ENCODE measurements at regions not wholly inside any gene's neighbourhood (a gene's known extent, or its start where the extent isn't known, plus 50 kb on each side); places are given as distances from the start of the nearest gene placed in this dataset.

GRCh38 chr13:23510544-23510916, 59.7 kb upstream of the TNFRSF19 start:
- no peaks in the 10 kb centered on the region for H3K9me3 Mint-ChIP-seq
- H3K4me1 ChIP-seq (ENCODE audit: insufficient read depth) = peaks cover 4% of the 10 kb centered on the region
- H3K36me3 Mint-ChIP-seq (ENCODE audit: low read depth) = no peaks in the 10 kb centered on the region
- H3K27me3 Mint-ChIP-seq (ENCODE audit: insufficient read depth, low read depth, poor library complexity) = peaks cover 2% of the 10 kb centered on the region
- no peaks in the 10 kb centered on the region for H3K27me3 ChIP-seq (ENCODE audit: insufficient read depth)
- no peak overlapping the region for H3K4me3 ChIP-seq
- H3K79me2 ChIP-seq (replicated peaks; ENCODE audit: insufficient read depth) = no peaks in the 10 kb centered on the region
- no peak overlapping the region for H3K4me2 ChIP-seq
- ATAC-seq (no peak), DNase-seq (ENCODE audit: low spot score) (no peak)
- no peak for TF ChIP-seq EZH2phosphoT487 (IDR thresholded peaks at IDR 0.05; ENCODE audit: unreplicated experiment)
- no peak for TF ChIP-seq ZNF114 (CRISPR knock-in tag; IDR thresholded peaks at IDR 0.05)
- TF ChIP-seq ETS1 (IDR thresholded peaks at IDR 0.05) = no peak
- TF ChIP-seq EZH2 (IDR thresholded peaks at IDR 0.05; ENCODE audit: low read depth, unreplicated experiment) = no peak
- no peak for TF ChIP-seq REST (IDR thresholded peaks at IDR 0.05; ENCODE audit: unreplicated experiment)
- no peak for TF ChIP-seq NANOG (IDR thresholded peaks at IDR 0.05; ENCODE audit: borderline replicate concordance)
- no peak for TF ChIP-seq ZNF462 (CRISPR knock-in tag; IDR thresholded peaks at IDR 0.05)
- no peak for TF ChIP-seq CTCF (conservative IDR thresholded peaks at IDR 0.05; ENCODE audit: low read depth in 2 of 2)
- no peak for TF ChIP-seq STAT1 (IDR thresholded peaks at IDR 0.05; ENCODE audit: unreplicated experiment)
- no peak for TF ChIP-seq JUNB (IDR thresholded peaks at IDR 0.05; ENCODE audit: unreplicated experiment)
- no peak for TF ChIP-seq ZNF331 (CRISPR knock-in tag; IDR thresholded peaks at IDR 0.05; ENCODE audit: low read depth)
- no peak for TF ChIP-seq CREB1 (CRISPR knock-in tag; IDR thresholded peaks at IDR 0.05; ENCODE audit: low read depth)
- no peaks in the 10 kb centered on the region for H3K36me3 ChIP-seq (ENCODE audit: insufficient read depth)
- H3K9me2 ChIP-seq (ENCODE audit: insufficient read depth) = no peaks in the 10 kb centered on the region
- H4K20me1 ChIP-seq (replicated peaks; ENCODE audit: insufficient read depth) = no peaks in the 10 kb centered on the region
- H3F3A ChIP-seq (replicated peaks; ENCODE audit: low read depth) = no peaks in the 10 kb centered on the region
- H3K27ac ChIP-seq (ENCODE audit: low read depth) = no peak overlapping the region
- H3K4me3 Mint-ChIP-seq = no peak overlapping the region
- H3K4me1 Mint-ChIP-seq = peaks cover 13% of the 10 kb centered on the region
- no peak overlapping the region for H3K27ac Mint-ChIP-seq
- no peak overlapping the region for H2AFZ ChIP-seq

Measured in GM23338 (cell line).